Activated CD8-positive, alpha-beta memory T cell treated with anti-CD3 and anti-CD28 coated beads for 48 hours (primary cell): ENCODE measurements at regions not wholly inside any gene's neighbourhood (a gene's known extent, or its start where the extent isn't known, plus 50 kb on each side); places are given as distances from the start of the nearest gene placed in this dataset.
"Not testable (repeated sequence)": the region's sequence is repeated elsewhere in the genome, so short reads cannot be mapped to it uniquely, and the experiment has no call there.

ENCODE experiments used
- DNase-seq, 3 experiments: peaks; one replicate each; pipeline ENCODE4 v3.0.0-alpha.2; 2020; ENCODE audit warnings: low read depth in 2 of 3, low spot score in 2 of 3

DNA sequence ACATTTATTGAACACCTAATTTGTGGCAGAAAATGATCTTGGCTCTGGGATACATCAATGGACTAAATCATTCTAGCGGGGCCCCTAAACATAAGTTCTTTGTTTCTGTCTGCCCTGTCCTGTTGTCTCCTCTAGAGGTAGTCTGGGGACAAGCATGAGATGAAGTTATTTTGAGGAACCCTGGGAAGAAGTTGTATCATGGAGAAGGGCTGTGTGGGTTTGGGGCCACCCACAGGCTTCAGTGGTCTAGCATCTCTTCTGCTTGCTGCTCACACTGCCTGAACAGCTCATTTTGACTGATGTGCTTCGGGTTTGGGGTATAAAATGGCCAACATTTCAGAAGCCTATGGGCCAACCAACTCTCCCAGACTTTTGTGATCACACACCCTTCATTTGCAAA lies 50.3 kb upstream of the OSBPL11 start:
- DNase-seq, result no peak

DNA sequence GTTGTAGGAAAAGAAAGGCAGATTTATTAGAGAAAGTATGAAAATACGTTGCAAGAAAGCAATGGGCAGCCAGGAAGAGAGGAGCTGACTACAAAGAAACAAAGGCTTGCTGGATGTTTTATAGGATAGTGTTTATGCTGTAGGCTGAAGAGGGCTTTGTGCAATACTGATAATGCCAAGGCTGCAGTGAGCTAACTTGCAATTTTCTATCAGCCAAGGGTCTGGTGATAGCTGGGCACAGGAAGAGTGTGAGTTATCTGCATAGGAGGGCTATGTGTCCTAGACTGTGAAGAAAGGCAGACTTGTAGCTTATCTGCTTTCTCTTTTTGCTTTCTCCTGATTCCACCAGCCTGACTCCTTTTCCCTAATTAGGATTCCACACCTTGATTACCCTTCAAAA lies 51.3 kb upstream of the OSBPL11 start:
- DNase-seq, result no peak

GRCh38 chr3:125647318-125648014 lies 52.2 kb upstream of the OSBPL11 start:
- DNase-seq, result no peak

DNA sequence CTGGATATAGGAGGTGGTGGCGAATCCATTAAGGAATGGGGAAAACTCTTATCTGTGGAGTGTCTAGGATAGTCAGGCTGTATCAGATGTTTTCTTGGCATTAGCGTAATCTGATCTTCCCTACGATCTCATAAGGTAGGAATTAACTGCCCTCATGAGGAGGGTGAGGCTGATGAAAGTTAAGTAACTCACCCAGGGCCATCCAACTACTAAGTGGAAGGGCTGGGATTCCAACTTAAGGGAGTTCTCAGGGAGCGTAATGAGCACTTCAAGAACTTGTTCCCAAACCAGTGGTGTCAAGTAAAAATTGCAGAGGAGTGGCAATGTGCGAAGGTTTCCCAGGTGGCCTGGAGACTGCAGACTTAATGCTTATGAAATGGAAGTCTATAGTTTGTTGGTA lies 55.9 kb upstream of the OSBPL11 start:
- DNase-seq, result no peak

DNA sequence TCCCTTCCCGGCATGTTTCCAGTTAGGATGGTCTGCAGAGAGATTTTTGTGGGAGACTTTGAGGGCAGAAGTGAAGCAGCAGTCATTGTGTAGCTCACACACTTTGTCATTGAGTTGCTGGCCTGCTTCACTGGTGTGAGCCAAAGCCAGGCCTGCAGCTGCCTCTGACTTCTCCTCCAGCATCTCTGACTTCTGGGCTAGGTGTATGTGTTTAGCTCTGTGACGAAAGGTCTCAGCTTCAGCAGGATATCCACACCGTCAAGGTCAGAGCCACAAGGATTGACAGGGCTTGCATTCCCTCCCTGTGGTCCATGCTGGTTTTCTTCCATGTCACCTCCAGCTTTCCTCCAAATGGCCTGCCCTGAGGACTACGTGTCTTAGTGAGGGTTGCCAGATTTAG lies 57.1 kb upstream of the OSBPL11 start:
- no peak for DNase-seq

- no peak for DNase-seq
Observed at GRCh38 chr3:125654526-125654925, 59.2 kb upstream of the OSBPL11 start.

GRCh38 chr3:125662675-125663074 lies 67.4 kb upstream of the OSBPL11 start:
- no peak for DNase-seq

- DNase-seq, result no peak
Observed at GRCh38 chr3:125670352-125670751, 75.1 kb upstream of the OSBPL11 start.

- no peak for DNase-seq
Observed at GRCh38 chr3:125670945-125671344, 75.6 kb upstream of the OSBPL11 start.

- no peak for DNase-seq
Observed at GRCh38 chr3:125671461-125672243, 76.4 kb upstream of the OSBPL11 start.

DNA sequence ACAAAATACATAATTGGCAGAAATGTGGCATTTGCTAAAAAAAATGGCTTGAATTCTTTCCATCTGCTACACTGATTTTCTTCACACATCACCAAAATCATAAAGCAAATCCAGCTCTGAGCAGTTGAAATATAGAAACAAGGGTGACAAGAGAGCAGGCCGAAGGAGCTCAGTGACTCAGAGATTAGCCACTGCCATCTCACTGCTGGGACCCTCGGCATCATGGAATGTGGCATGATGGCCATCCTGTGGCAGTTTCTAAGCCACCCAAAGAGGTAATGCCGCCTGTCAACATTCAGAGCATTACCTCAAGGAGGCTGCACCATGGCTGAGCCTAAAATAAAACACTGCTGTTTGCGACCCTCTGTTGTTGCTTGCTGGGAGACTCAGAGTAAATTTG lies 80.5 kb upstream of the OSBPL11 start:
- DNase-seq, result no peak

- DNase-seq, result no peak
Observed at GRCh38 chr3:125679258-125679657, 84.0 kb upstream of the OSBPL11 start.

DNA sequence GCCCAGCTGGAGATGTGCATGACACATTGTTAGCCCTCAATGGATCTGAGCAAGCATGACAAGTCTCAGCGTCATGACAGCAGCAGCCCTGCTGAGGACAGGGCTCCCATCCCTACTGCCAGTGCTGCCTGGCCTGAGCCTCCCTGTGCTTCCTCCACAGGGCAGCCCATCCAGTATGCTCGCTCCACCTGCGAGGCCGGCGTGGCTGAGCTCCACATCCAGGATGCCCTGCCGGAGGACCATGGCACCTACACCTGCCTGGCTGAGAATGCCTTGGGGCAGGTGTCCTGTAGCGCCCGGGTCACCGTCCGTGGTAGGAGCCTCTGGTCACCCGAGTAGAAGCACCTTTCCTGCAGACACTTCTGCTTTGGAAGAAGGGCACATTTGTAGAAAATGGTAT lies 85.8 kb upstream of the OSBPL11 start:
- DNase-seq, result no peak

GRCh38 chr3:125681906-125682305 lies 86.6 kb upstream of the OSBPL11 start:
- not testable (repeated sequence) for DNase-seq

DNA sequence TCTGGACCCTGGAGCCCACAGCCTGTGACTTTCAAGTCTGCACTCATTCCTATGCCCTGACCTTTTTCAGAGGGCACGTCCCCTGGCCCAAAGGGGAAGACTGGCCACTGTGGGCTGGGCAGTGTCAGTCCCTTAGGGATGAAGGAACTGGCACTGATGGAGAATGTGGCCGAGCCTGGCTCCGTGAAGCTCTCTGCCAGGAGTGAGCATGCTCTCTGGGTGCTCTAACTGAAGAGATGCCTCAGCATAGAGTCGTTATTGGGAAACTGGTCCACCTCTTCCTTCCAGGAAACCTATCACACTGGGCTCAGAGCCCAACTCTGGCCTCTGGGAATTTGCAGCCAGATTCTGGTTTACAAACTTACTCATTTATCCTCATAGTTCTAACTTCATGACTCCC lies 87.3 kb upstream of the OSBPL11 start:
- not testable (repeated sequence) for DNase-seq

DNA sequence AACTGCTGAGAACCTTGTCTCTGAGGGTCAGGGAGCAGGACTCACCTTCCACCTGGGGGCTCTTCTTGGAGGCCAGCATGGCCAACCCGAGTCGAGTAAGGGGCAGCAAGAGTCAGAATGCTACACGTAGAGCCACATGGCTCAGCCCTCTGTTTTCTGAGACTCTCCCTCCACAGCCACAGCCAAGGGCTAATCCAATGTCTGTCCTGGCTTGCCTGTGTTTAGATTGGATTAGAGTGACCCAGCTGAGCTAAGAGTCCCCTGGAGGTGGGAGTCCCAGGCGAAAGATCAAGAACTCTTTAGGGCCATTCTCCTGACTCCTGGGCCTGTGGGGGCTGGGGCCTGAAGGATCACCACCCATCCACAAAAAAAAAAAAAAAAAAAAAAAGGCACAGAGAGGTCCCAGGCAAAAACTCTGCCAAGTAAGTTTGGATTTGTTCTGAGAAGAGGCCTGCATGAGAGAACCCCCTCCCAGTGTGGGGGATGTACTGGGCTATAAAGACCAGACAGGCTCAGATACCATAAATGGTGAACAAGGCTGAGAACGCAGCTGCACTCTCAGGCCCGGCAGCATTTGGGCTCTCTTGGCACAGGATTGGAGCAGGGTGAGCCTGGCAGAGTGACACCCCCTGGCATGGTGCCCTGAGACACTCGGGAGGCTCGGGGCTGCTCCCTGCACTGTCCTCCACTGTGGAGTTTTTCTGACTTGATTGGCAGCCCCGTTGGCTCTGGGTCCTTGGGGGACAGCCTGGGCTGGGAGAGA lies 88.0 kb upstream of the OSBPL11 start:
- no peak for DNase-seq

GRCh38 chr3:125684199-125684598 lies 88.9 kb upstream of the OSBPL11 start:
- DNase-seq, result no peak

- not testable (repeated sequence) for DNase-seq
Observed at GRCh38 chr3:125685741-125686140, 90.4 kb upstream of the OSBPL11 start.

GRCh38 chr3:125692361-125692760 lies 97.1 kb upstream of the OSBPL11 start:
- no peak for DNase-seq

- DNase-seq, result no peak
Observed at GRCh38 chr3:125693887-125694286, 98.6 kb upstream of the OSBPL11 start.

DNA sequence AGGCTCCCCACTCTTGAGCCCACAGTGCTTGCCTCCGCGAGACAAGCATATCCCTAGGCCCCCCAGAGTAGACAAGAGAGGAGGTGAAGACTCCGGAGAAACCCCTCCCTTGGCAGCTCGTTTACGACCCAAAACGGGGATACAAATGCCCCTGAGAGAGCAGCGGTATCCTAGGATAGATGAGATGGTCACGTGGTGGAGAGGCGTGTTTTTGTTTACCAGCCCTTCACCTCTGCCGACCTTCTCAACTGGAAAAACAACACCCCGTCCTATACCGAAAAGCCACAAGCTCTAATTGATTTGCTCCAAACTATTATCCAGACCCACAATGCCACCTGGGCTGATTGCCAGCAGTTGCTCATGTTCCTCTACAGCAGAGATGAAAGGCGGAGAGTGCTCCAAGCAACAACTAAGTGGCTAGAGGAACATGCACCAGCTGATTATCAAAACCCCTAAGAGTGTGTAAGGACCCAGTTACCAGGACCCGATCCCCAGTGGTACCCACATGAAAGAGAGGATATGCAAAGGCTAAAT lies 99.5 kb upstream of the OSBPL11 start:
- DNase-seq, result no peak

DNA sequence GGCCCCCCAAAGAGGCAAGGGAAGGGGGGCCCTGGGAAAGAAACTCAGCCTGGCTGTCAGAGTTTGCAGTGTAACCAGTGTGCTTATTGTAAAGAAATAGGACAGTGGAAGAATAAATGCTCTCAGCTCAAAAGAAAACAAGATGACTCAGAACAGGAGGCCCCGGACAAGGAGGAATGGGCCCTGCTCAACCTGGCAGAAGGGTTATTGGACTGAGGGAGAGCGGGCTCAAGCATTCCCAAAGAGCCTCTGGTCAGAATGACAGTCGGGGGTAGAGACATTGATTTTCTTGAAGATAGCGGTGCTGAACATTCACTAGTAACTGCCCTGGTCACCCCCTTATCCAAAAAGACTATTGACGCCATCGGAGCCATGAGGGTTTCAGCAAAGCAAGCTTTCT lies 100.4 kb upstream of the OSBPL11 start:
- DNase-seq, result no peak
